Osteocyte (in vitro differentiated cells): ENCODE measurements at regions not wholly inside any gene's neighbourhood (a gene's known extent, or its start where the extent isn't known, plus 50 kb on each side); places are given as distances from the start of the nearest gene placed in this dataset.

Source experiments
- DNase-seq: peaks from one replicate; pipeline ENCODE4 v3.0.0; 2021; ENCODE audit warnings: mixed read lengths; ENCODE audit not compliant: unreplicated experiment; ENCODE audit errors: extremely low spot score
- H3K27ac Mint-ChIP-seq: one replicate; pipeline ENCODE4 v1.8.0; 2021; ENCODE audit warnings: mild to moderate bottlenecking, mixed read lengths; ENCODE audit not compliant: unreplicated experiment
- H3K27me3 Mint-ChIP-seq: one replicate; pipeline ENCODE4 v1.8.0; 2021; ENCODE audit warnings: mixed read lengths; ENCODE audit not compliant: unreplicated experiment
- H3K36me3 Mint-ChIP-seq: one replicate; pipeline ENCODE4 v1.8.0; 2021; ENCODE audit warnings: mixed read lengths; ENCODE audit not compliant: unreplicated experiment
- H3K4me1 Mint-ChIP-seq: one replicate; pipeline ENCODE4 v1.8.0; 2021; ENCODE audit warnings: mixed read lengths; ENCODE audit not compliant: unreplicated experiment
- H3K4me3 Mint-ChIP-seq: one replicate; pipeline ENCODE4 v1.8.0; 2021; ENCODE audit warnings: mild to moderate bottlenecking, moderate library complexity, mixed read lengths; ENCODE audit not compliant: unreplicated experiment
- H3K9me3 Mint-ChIP-seq: one replicate; pipeline ENCODE4 v1.8.0; 2021; ENCODE audit warnings: mixed read lengths; ENCODE audit not compliant: unreplicated experiment
- TF ChIP-seq, protein P1 (sequence below): fragments of 200-600 bp; sonication (generic); IDR thresholded peaks from 2 replicates; pipeline ENCODE4 v1.5.0; 2021; ENCODE audit warnings: antibody characterized with exemption, mild to moderate bottlenecking, moderate library complexity

DNA sequence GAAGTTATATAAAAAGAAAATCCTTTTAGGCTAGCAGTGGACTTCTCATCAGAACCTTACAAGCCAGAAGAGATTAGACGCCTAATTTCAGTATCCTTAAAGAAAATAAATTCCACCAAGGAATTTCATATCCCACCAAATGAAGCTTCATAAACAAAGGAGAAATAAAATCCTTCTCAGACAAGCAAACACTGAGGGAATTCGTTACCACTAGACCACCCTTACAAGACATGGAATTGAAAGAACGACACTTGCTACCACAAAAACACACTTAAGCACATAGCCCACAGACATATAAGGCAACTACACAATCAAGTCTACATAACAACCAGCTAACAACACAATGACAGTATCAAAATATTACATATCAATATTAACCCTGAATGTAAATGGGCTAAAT is 299.2 kb downstream of the TOX3 start:
- Mint-ChIP-seq H3K27me3 (no peaks in the 10 kb centered on the region), H3K4me3 (no peak overlapping the region), H3K36me3 (no peaks in the 10 kb centered on the region), H3K27ac (no peak overlapping the region), H3K9me3 (peaks cover 21% of the 10 kb centered on the region), H3K4me1 (peaks cover 15% of the 10 kb centered on the region)
- no peak for DNase-seq
- TF ChIP-seq, protein P1, sequence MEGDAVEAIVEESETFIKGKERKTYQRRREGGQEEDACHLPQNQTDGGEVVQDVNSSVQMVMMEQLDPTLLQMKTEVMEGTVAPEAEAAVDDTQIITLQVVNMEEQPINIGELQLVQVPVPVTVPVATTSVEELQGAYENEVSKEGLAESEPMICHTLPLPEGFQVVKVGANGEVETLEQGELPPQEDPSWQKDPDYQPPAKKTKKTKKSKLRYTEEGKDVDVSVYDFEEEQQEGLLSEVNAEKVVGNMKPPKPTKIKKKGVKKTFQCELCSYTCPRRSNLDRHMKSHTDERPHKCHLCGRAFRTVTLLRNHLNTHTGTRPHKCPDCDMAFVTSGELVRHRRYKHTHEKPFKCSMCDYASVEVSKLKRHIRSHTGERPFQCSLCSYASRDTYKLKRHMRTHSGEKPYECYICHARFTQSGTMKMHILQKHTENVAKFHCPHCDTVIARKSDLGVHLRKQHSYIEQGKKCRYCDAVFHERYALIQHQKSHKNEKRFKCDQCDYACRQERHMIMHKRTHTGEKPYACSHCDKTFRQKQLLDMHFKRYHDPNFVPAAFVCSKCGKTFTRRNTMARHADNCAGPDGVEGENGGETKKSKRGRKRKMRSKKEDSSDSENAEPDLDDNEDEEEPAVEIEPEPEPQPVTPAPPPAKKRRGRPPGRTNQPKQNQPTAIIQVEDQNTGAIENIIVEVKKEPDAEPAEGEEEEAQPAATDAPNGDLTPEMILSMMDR, result no peak

DNA sequence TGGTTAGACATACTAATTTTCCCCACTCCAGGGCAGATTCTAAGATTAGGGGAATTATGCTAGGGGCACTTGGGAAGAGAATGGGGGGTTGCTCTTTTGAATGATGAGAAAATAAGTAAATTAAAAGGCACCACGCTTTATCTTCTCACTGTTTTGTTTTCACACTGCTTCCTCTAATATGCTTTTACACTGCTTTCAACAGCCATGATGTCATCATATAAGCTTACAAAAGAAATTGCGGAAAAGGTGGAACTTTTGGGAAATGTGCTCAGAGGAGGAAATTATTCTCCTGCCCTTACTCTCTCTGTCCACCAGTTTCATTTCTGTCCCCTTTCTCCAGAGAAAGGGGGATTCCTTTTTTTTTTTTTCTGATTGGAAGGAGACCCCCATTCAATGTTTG is 308.2 kb downstream of the TOX3 start:
- TF ChIP-seq, protein P1, result no peak
- Mint-ChIP-seq H3K4me3 (no peak overlapping the region), H3K36me3 (no peaks in the 10 kb centered on the region), H3K4me1 (peaks cover 11% of the 10 kb centered on the region), H3K9me3 (no peaks in the 10 kb centered on the region), H3K27ac (no peak overlapping the region), H3K27me3 (no peaks in the 10 kb centered on the region)
- no peak for DNase-seq

DNA sequence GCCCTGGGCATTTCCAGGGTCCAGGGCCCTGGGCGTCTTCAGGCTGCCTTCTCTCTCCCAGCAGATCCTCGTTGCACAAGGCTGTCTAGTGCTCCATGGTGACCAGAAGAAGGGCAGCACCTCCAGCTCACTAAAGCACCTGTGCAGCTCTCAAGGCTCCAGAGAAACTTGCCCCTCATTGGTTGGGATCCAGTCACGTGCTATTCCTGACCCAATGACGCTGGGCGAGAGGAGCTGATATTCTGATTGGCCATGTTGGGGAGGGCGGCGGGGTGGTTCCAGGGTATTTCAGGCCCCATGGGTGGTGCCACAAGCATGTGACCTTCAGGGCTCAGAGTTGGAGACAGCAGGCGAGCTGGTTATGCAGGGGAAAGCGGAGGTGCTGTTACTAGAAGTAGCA is 309.1 kb downstream of the TOX3 start:
- Mint-ChIP-seq H3K27ac (no peak overlapping the region), H3K4me3 (no peak overlapping the region)
- TF ChIP-seq, protein P1, result no peak

DNA sequence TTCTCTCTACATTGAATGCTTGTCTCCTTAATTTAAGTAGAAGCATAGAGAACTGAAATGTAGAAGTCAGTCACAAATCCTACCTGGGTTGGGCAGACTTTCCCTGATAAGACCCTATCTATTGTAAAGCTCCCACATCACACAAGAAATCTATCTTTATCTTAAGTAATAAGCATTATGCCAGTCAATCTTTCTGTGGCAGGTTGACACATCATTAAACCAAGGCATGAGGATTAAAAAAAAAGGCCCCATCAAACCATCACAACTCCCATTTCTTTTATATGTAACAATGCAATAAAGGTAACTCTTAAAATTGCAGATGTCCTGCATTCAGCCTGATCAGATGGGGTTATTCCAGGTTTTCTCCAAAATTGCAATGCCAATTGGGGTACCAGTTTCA is 311.8 kb downstream of the TOX3 start:
- DNase-seq, result no peak
- TF ChIP-seq, protein P1, result no peak
- Mint-ChIP-seq H3K27ac (no peak overlapping the region), H3K9me3 (peaks cover 3% of the 10 kb centered on the region), H3K36me3 (no peaks in the 10 kb centered on the region), H3K4me3 (no peak overlapping the region), H3K4me1 (peaks cover 11% of the 10 kb centered on the region), H3K27me3 (no peaks in the 10 kb centered on the region)

More for the DNA sequence above, 309.1 kb downstream of the TOX3 start:
- peaks cover 11% of the 10 kb centered on the region for H3K4me1 Mint-ChIP-seq
- H3K9me3 Mint-ChIP-seq, result no peaks in the 10 kb centered on the region
- no peaks in the 10 kb centered on the region for H3K36me3 Mint-ChIP-seq
- no peak for DNase-seq
- no peaks in the 10 kb centered on the region for H3K27me3 Mint-ChIP-seq

DNA sequence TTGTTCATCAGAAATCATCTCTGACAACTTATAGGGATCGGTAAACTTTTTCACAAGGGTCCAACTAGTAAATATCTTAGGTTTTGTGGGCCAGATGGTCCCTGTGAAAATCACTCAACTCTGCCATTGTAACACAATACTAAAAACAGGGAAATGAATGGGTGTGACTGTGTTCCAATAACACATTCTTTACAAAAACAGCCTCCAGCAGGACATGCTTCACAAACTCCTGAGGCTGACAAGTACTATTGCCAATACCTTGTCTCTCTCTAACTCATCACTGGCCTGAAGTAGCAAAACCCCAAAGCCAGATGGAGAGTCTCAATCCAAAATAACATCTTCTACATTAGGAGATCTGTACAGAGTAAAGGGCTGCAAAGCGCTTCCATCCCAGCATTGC is 312.3 kb downstream of the TOX3 start:
- Mint-ChIP-seq H3K9me3 (peaks cover 3% of the 10 kb centered on the region), H3K27me3 (no peaks in the 10 kb centered on the region), H3K4me3 (no peak overlapping the region), H3K27ac (no peak overlapping the region), H3K4me1 (peaks cover 11% of the 10 kb centered on the region), H3K36me3 (no peaks in the 10 kb centered on the region)
- TF ChIP-seq, protein P1, result no peak
- DNase-seq, result no peak
